ENCODE measurements at regions not wholly inside any gene's neighbourhood (a gene's known extent, or its start where the extent isn't known, plus 50 kb on each side); places are given as distances from the start of the nearest gene placed in this dataset.
"Not testable (repeated sequence)": the region's sequence is repeated elsewhere in the genome, so short reads cannot be mapped to it uniquely, and the experiment has no call there.

DNA sequence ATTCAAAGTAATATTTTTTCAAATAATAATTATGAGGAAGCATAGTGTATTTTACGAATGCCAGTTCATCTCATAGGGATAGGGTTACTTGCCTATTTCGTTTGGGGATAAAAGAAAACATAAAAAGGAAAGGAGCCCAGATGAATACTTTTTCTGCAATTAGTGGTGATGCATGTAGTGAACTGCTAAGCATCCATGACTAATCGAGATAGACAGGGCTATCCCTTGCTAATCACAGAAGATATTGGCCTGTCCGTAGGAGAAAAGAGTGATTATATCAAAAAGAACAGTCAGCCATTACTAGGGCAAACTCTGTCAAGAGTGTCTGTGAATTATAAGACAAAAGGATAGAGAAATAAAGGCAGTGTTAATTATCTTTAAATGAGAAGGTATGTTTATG lies 746.1 kb downstream of the C4orf33 start:
- H3K27ac ChIP-seq (ENCODE audit: insufficient read depth, low read length) = no peak overlapping the region

GRCh38 chr4:129852434-129852833 lies 756.5 kb downstream of the C4orf33 start:
- H3K27ac ChIP-seq (ENCODE audit: insufficient read depth, low read length) = no peak overlapping the region
- no peaks in the 10 kb centered on the region for H3K9me3 ChIP-seq (ENCODE audit: control insufficient read depth, insufficient read depth, low read depth, low read length)
- no peak overlapping the region for H3K9ac ChIP-seq (ENCODE audit: insufficient read depth, low read length)
- H3K4me1 ChIP-seq (ENCODE audit: control insufficient read depth, extremely low read depth, insufficient read depth, low read length) = no peaks in the 10 kb centered on the region
- DNase-seq (ENCODE audit: low read depth in 2 of 2) = no peak
- H2AFZ ChIP-seq (ENCODE audit: low read length) = no peak overlapping the region
- H3K4me2 ChIP-seq (ENCODE audit: extremely low read depth, insufficient read depth, low read length) = no peak overlapping the region
- no peaks in the 10 kb centered on the region for H3K27me3 ChIP-seq (ENCODE audit: control insufficient read depth, insufficient read depth, low read length)
- no peak for TF ChIP-seq EZH2 (IDR thresholded peaks at IDR 0.05; ENCODE audit: low read length, missing control alignments)
- TF ChIP-seq, protein P1, sequence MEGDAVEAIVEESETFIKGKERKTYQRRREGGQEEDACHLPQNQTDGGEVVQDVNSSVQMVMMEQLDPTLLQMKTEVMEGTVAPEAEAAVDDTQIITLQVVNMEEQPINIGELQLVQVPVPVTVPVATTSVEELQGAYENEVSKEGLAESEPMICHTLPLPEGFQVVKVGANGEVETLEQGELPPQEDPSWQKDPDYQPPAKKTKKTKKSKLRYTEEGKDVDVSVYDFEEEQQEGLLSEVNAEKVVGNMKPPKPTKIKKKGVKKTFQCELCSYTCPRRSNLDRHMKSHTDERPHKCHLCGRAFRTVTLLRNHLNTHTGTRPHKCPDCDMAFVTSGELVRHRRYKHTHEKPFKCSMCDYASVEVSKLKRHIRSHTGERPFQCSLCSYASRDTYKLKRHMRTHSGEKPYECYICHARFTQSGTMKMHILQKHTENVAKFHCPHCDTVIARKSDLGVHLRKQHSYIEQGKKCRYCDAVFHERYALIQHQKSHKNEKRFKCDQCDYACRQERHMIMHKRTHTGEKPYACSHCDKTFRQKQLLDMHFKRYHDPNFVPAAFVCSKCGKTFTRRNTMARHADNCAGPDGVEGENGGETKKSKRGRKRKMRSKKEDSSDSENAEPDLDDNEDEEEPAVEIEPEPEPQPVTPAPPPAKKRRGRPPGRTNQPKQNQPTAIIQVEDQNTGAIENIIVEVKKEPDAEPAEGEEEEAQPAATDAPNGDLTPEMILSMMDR (conservative IDR thresholded peaks at IDR 0.05 in 1 of 2, IDR thresholded peaks at IDR 0.05 in 1 of 2; ENCODE audit: low read depth in 1 of 2, low read length in 2 of 2) = no peak
- H3K4me3 ChIP-seq (replicated peaks in 1 of 4; ENCODE audit: control extremely low read depth in 1 of 4, insufficient read depth in 1 of 4, low read depth in 3 of 4, low read length in 4 of 4) = no peak overlapping the region
- H3K36me3 ChIP-seq (ENCODE audit: control insufficient read depth, insufficient read depth, low read length) = no peaks in the 10 kb centered on the region
- H3K79me2 ChIP-seq (ENCODE audit: control insufficient read depth, insufficient read depth, low read length) = no peaks in the 10 kb centered on the region
- H4K20me1 ChIP-seq (ENCODE audit: control insufficient read depth, extremely low read depth, insufficient read depth, low read length) = no peaks in the 10 kb centered on the region

More for the DNA sequence above, 746.1 kb downstream of the C4orf33 start:
- Histone ChIP-seq H3K36me3 (ENCODE audit: control insufficient read depth, insufficient read depth, low read length) (no peaks in the 10 kb centered on the region), H3K4me3 (replicated peaks in 1 of 4; ENCODE audit: control extremely low read depth in 1 of 4, insufficient read depth in 1 of 4, low read depth in 3 of 4, low read length in 4 of 4) (no peak overlapping the region), H3K79me2 (ENCODE audit: control insufficient read depth, insufficient read depth, low read length) (no peaks in the 10 kb centered on the region), H4K20me1 (ENCODE audit: control insufficient read depth, extremely low read depth, insufficient read depth, low read length) (no peaks in the 10 kb centered on the region), H3K4me2 (ENCODE audit: extremely low read depth, insufficient read depth, low read length) (no peak overlapping the region), H3K4me1 (ENCODE audit: control insufficient read depth, extremely low read depth, insufficient read depth, low read length) (no peaks in the 10 kb centered on the region), H3K27me3 (ENCODE audit: control insufficient read depth, insufficient read depth, low read length) (no peaks in the 10 kb centered on the region), H2AFZ (ENCODE audit: low read length) (no peak overlapping the region), H3K9me3 (ENCODE audit: control insufficient read depth, insufficient read depth, low read depth, low read length) (no peaks in the 10 kb centered on the region), H3K9ac (ENCODE audit: insufficient read depth, low read length) (no peak overlapping the region)
- no peak for DNase-seq (ENCODE audit: low read depth in 2 of 2)
- TF ChIP-seq, protein P1 (conservative IDR thresholded peaks at IDR 0.05 in 1 of 2, IDR thresholded peaks at IDR 0.05 in 1 of 2; ENCODE audit: low read depth in 1 of 2, low read length in 2 of 2) = no peak
- TF ChIP-seq EZH2 (IDR thresholded peaks at IDR 0.05; ENCODE audit: low read length, missing control alignments) = no peak

GRCh38 chr4:129853685-129854467 lies 757.9 kb downstream of the C4orf33 start:
- H4K20me1 ChIP-seq (ENCODE audit: control insufficient read depth, extremely low read depth, insufficient read depth, low read length); H3K36me3 ChIP-seq (ENCODE audit: control insufficient read depth, insufficient read depth, low read length); H3K9ac ChIP-seq (ENCODE audit: insufficient read depth, low read length); H2AFZ ChIP-seq (ENCODE audit: low read length); H3K4me3 ChIP-seq (replicated peaks in 1 of 4; ENCODE audit: control extremely low read depth in 1 of 4, insufficient read depth in 1 of 4, low read depth in 3 of 4, low read length in 4 of 4); DNase-seq (ENCODE audit: low read depth in 2 of 2); H3K4me2 ChIP-seq (ENCODE audit: extremely low read depth, insufficient read depth, low read length); H3K27ac ChIP-seq (ENCODE audit: insufficient read depth, low read length); H3K79me2 ChIP-seq (ENCODE audit: control insufficient read depth, insufficient read depth, low read length); H3K4me1 ChIP-seq (ENCODE audit: control insufficient read depth, extremely low read depth, insufficient read depth, low read length); H3K27me3 ChIP-seq (ENCODE audit: control insufficient read depth, insufficient read depth, low read length); H3K9me3 ChIP-seq (ENCODE audit: control insufficient read depth, insufficient read depth, low read depth, low read length): not testable (repeated sequence)

Data from fibroblast of lung (primary cell).